ENCODE measurements at regions not wholly inside any gene's neighbourhood (a gene's known extent, or its start where the extent isn't known, plus 50 kb on each side); places are given as distances from the start of the nearest gene placed in this dataset.

GRCh38 chr15:98386561-98386960 is 261.8 kb upstream of the IGF1R start:
- no peak overlapping the region for H3K4me2 ChIP-seq (ENCODE audit: insufficient read depth, low read length)
- intact Hi-C loops (cut with micrococcal nuclease) = no loop called here
- no peak overlapping the region for H3K9ac ChIP-seq (replicated peaks; ENCODE audit: extremely low read depth, insufficient read depth, low read length)
- TF ChIP-seq JUN (IDR thresholded peaks at IDR 0.05; ENCODE audit: borderline replicate concordance, insufficient read depth, insufficient read length, low read depth) (no peak), MYC (IDR thresholded peaks at IDR 0.05; ENCODE audit: low read depth, low read length) (no peak), GATA2 (IDR thresholded peaks at IDR 0.05; ENCODE audit: insufficient read depth, insufficient read length, low read depth, low read length) (no peak), EZH2 (IDR thresholded peaks at IDR 0.05; ENCODE audit: borderline replicate concordance, low read depth, low read length, severe bottlenecking) (no peak), FOS (IDR thresholded peaks at IDR 0.05; ENCODE audit: borderline replicate concordance, insufficient read depth, low read length) (no peak), POLR2A (IDR thresholded peaks at IDR 0.05; ENCODE audit: low read depth, low read length) (no peak), MAX (IDR thresholded peaks at IDR 0.05; ENCODE audit: insufficient read depth, insufficient read length) (no peak), POLR2AphosphoS5 (IDR thresholded peaks at IDR 0.05; ENCODE audit: insufficient read depth, low read depth, low read length) (no peak)
- H3K27ac ChIP-seq (ENCODE audit: insufficient read depth, low read depth, low read length) = no peak overlapping the region
- no peak for DNase-seq (ENCODE audit: low read depth, low spot score)
- dilution Hi-C loops (cut with MboI; ENCODE audit: extremely low pct_ligation_motif_present, low sequenced_read_pairs) = no loop called here
- ChIA-PET POLR2A (no interaction called here), CTCF (no interaction called here)
- H3K27me3 ChIP-seq (ENCODE audit: control insufficient read depth in 2 of 2, insufficient read depth in 2 of 2, low read length in 2 of 2) = no peaks in the 10 kb centered on the region
- H4K20me1 ChIP-seq (replicated peaks; ENCODE audit: control insufficient read depth, extremely low read depth, insufficient read depth, low read length) = no peaks in the 10 kb centered on the region
- no peak for FAIRE-seq
- no peak overlapping the region for H2AFZ ChIP-seq (ENCODE audit: low read depth, low read length)
- H3K4me3 ChIP-seq (replicated peaks in 1 of 3; ENCODE audit: insufficient read depth in 1 of 3, low read depth in 1 of 3, low read length in 3 of 3) = no peak overlapping the region
- no peaks in the 10 kb centered on the region for H3K79me2 ChIP-seq (ENCODE audit: control insufficient read depth, insufficient read depth, low read length)
- no peaks in the 10 kb centered on the region for H3K9me1 ChIP-seq (replicated peaks; ENCODE audit: control insufficient read depth, extremely low read depth, insufficient read depth, low read length)
- no peaks in the 10 kb centered on the region for H3K36me3 ChIP-seq (ENCODE audit: control insufficient read depth in 2 of 2, extremely low read depth in 1 of 2, insufficient read depth in 2 of 2, low read length in 2 of 2)
- BruUV-seq (replicated peaks) = no TSS peak
- H3K9me3 ChIP-seq (replicated peaks; ENCODE audit: control insufficient read depth, insufficient read depth, low read length) = no peaks in the 10 kb centered on the region
- H3K4me1 ChIP-seq (ENCODE audit: control insufficient read depth, extremely low read depth, insufficient read depth, low read length) = no peaks in the 10 kb centered on the region

- POLR2A ChIA-PET = no interaction called here
- CTCF ChIA-PET = no interaction called here
- Histone ChIP-seq H2AFZ (ENCODE audit: low read depth, low read length) (no peak overlapping the region), H3K9me3 (replicated peaks; ENCODE audit: control insufficient read depth, insufficient read depth, low read length) (no peaks in the 10 kb centered on the region), H4K20me1 (replicated peaks; ENCODE audit: control insufficient read depth, extremely low read depth, insufficient read depth, low read length) (no peaks in the 10 kb centered on the region), H3K9ac (replicated peaks; ENCODE audit: extremely low read depth, insufficient read depth, low read length) (no peak overlapping the region), H3K27me3 (ENCODE audit: control insufficient read depth in 2 of 2, insufficient read depth in 2 of 2, low read length in 2 of 2) (no peaks in the 10 kb centered on the region), H3K36me3 (ENCODE audit: control insufficient read depth in 2 of 2, extremely low read depth in 1 of 2, insufficient read depth in 2 of 2, low read length in 2 of 2) (no peaks in the 10 kb centered on the region), H3K27ac (ENCODE audit: insufficient read depth, low read depth, low read length) (no peak overlapping the region), H3K4me1 (ENCODE audit: control insufficient read depth, extremely low read depth, insufficient read depth, low read length) (no peaks in the 10 kb centered on the region), H3K79me2 (ENCODE audit: control insufficient read depth, insufficient read depth, low read length) (no peaks in the 10 kb centered on the region), H3K4me2 (ENCODE audit: insufficient read depth, low read length) (no peak overlapping the region), H3K9me1 (replicated peaks; ENCODE audit: control insufficient read depth, extremely low read depth, insufficient read depth, low read length) (no peaks in the 10 kb centered on the region), H3K4me3 (replicated peaks in 1 of 3; ENCODE audit: insufficient read depth in 1 of 3, low read depth in 1 of 3, low read length in 3 of 3) (no peak overlapping the region)
- TF ChIP-seq FOS (IDR thresholded peaks at IDR 0.05; ENCODE audit: borderline replicate concordance, insufficient read depth, low read length) (no peak), CTCF (IDR thresholded peaks at IDR 0.05; ENCODE audit: extremely low read depth in 1 of 2, insufficient read depth in 1 of 2, low read depth in 1 of 2, low read length in 2 of 2) (no peak), GATA2 (IDR thresholded peaks at IDR 0.05; ENCODE audit: insufficient read depth, insufficient read length, low read depth, low read length) (no peak), JUN (IDR thresholded peaks at IDR 0.05; ENCODE audit: borderline replicate concordance, insufficient read depth, insufficient read length, low read depth) (no peak), EZH2 (IDR thresholded peaks at IDR 0.05; ENCODE audit: borderline replicate concordance, low read depth, low read length, severe bottlenecking) (no peak), MAX (IDR thresholded peaks at IDR 0.05; ENCODE audit: insufficient read depth, insufficient read length) (no peak)
- intact Hi-C loops (cut with micrococcal nuclease) (no loop called here), dilution Hi-C loops (cut with MboI; ENCODE audit: extremely low pct_ligation_motif_present, low sequenced_read_pairs) (no loop called here)
- DNase-seq (ENCODE audit: low read depth, low spot score) = no peak
- FAIRE-seq = no peak
- BruUV-seq (replicated peaks) = no TSS peak
Measured at GRCh38 chr15:98387866-98388265, 260.5 kb upstream of the IGF1R start.
